HCT116 (cell line): ENCODE measurements at regions not wholly inside any gene's neighbourhood (a gene's known extent, or its start where the extent isn't known, plus 50 kb on each side); places are given as distances from the start of the nearest gene placed in this dataset.

ENCODE experiments used
- ATAC-seq: fragments of 200-7000 bp; cut with Tn5 transposase; 2 replicates; pipeline ENCODE4 v1.9.1; 2020; ENCODE audit warnings: mild to moderate bottlenecking, moderate library complexity
- BruUV-seq: library from RNA; stranded (reverse); fragments of 400-500 nt; replicated peaks from 2 replicates; lab custom pipeline; 2021; lab: Mats Ljungman, UMichigan
- CTCF ChIA-PET: fragments of 300-600 bp; sonication (Branson Sonifier 250); formaldehyde crosslinking; loops from one replicate; lab custom pipeline; 2021; ENCODE audit warnings: antibody characterized with exemption; lab: Charles Lee
- POLR2A ChIA-PET: fragments of 300-600, 350-600 bp; sonication (Branson Sonifier 250); formaldehyde crosslinking; loops from one replicate; lab custom pipeline; 2021; ENCODE audit warnings: antibody characterized with exemption; lab: Charles Lee
- RAD21 ChIA-PET, 2 experiments: fragments of 300-600 bp; sonication (Branson Sonifier 250); formaldehyde crosslinking; loops; one replicate each; lab custom pipeline; 2023; ENCODE audit warnings: low total read pairs in 2 of 2; ENCODE audit not compliant: uncharacterized antibody in 2 of 2, unreplicated experiment in 2 of 2, low non-redundant PET in 1 of 2; lab: Charles Lee
- DNase-seq: peaks from one replicate; pipeline ENCODE4 v3.0.0-alpha.2; 2010; ENCODE audit warnings: low read depth, low spot score
- H2AFZ ChIP-seq: fragments of 200-600 bp; shearing (Covaris generic), sonication (generic); 2 replicates; pipeline ENCODE4 v1.6.1; 2017; ENCODE audit warnings: low read depth, mixed run types, mixed read lengths, antibody characterized with exemption, low read length; ENCODE audit not compliant: poor library complexity, severe bottlenecking
- H3K27ac ChIP-seq: 2 replicates; pipeline ENCODE4 v1.5.1; 2012; ENCODE audit warnings: low read depth, low read length
- H3K27me3 ChIP-seq: fragments of 200-600 bp; sonication (generic); 2 replicates; pipeline ENCODE4 v1.6.1; 2016; ENCODE audit warnings: mixed run types, low read length, mixed read lengths; ENCODE audit not compliant: insufficient read depth
- H3K36me3 ChIP-seq, 2 experiments: fragments of 200-500 bp in 1 of 2; fragments of 200-600 bp in 1 of 2; sonication (Bioruptor generic) in 1 of 2; sonication (generic) in 1 of 2; 2 replicates each; pipeline versions ENCODE4 v1.5.1 to v1.6.1; 2014 to 2016; ENCODE audit warnings: low read length in 2 of 2, inconsistent platforms in 1 of 2, mixed read lengths in 1 of 2, mixed run types in 1 of 2; ENCODE audit not compliant: insufficient read depth in 2 of 2, control insufficient read depth in 1 of 2
- H3K4me1 ChIP-seq, 2 experiments: fragments of 200-600 bp in 1 of 2; sonication (generic) in 1 of 2; 2 replicates each; pipeline versions ENCODE4 v1.5.1 to v1.6.1; 2012 to 2017; ENCODE audit warnings: low read length in 2 of 2, inconsistent platforms in 1 of 2, mild to moderate bottlenecking in 1 of 2, mixed read lengths in 1 of 2, mixed run types in 1 of 2, moderate library complexity in 1 of 2; ENCODE audit not compliant: insufficient read depth in 2 of 2, control insufficient read depth in 1 of 2
- H3K4me2 ChIP-seq: fragments of 200-600 bp; sonication (generic); 2 replicates; pipeline ENCODE4 v1.6.1; 2017; ENCODE audit warnings: mixed run types, low read length, mixed read lengths
- H3K4me3 ChIP-seq, 2 experiments: fragments of 200-600 bp in 1 of 2; sonication (generic) in 1 of 2; replicated peaks in 1 of 2; 2 replicates each; pipeline ENCODE4 v1.5.1; 2011 to 2016; ENCODE audit warnings: low read length in 2 of 2, control low read depth in 1 of 2, low read depth in 1 of 2, mild to moderate bottlenecking in 1 of 2, mixed read lengths in 1 of 2, mixed run types in 1 of 2
- H3K79me2 ChIP-seq: fragments of 200-600 bp; sonication (generic); 2 replicates; pipeline ENCODE4 v1.6.1; 2017; ENCODE audit warnings: mild to moderate bottlenecking, mixed run types, low read length, moderate library complexity, mixed read lengths; ENCODE audit not compliant: insufficient read depth
- H3K9ac ChIP-seq: fragments of 200-600 bp; sonication (generic); 2 replicates; pipeline ENCODE4 v1.6.1; 2016; ENCODE audit warnings: low read length, mixed read lengths
- H3K9me2 ChIP-seq: fragments of 200-600 bp; sonication (generic), shearing (Covaris generic); 2 replicates; pipeline ENCODE4 v1.6.1; 2017; ENCODE audit warnings: mixed run types, mild to moderate bottlenecking, moderate library complexity; ENCODE audit not compliant: insufficient read depth
- H3K9me3 ChIP-seq, 2 experiments: fragments of 200-500 bp in 1 of 2; fragments of 200-600 bp in 1 of 2; sonication (Bioruptor generic) in 1 of 2; sonication (generic) in 1 of 2; 2 replicates each; pipeline ENCODE4 v1.6.1; 2014 to 2017; ENCODE audit warnings: low read length in 2 of 2, mixed read lengths in 2 of 2, inconsistent platforms in 1 of 2, low read depth in 1 of 2, mild to moderate bottlenecking in 1 of 2, mixed run types in 1 of 2, moderate library complexity in 1 of 2; ENCODE audit not compliant: control insufficient read depth in 1 of 2, insufficient read depth in 1 of 2
- H4K20me1 ChIP-seq: fragments of 200-600 bp; sonication (generic), shearing (Covaris generic); 2 replicates; pipeline ENCODE4 v1.6.1; 2017; ENCODE audit warnings: mixed run types, mild to moderate bottlenecking, moderate library complexity; ENCODE audit not compliant: insufficient read depth
- ATF3 ChIP-seq: IDR thresholded peaks from 2 replicates; pipeline ENCODE4 v1.6.1; 2012
- CBX3 ChIP-seq: IDR thresholded peaks from 2 replicates; pipeline ENCODE4 v1.6.1; 2012; ENCODE audit warnings: low read depth
- CEBPB ChIP-seq: IDR thresholded peaks from 2 replicates; pipeline ENCODE4 v1.6.1; 2012; ENCODE audit warnings: low read depth
- EGR1 ChIP-seq: IDR thresholded peaks from 2 replicates; pipeline ENCODE4 v1.6.1; 2012; ENCODE audit warnings: low read depth
- EZH2 ChIP-seq: fragments of 200-600 bp; sonication (generic); IDR thresholded peaks from 2 replicates; pipeline ENCODE4 v1.6.1; 2017; ENCODE audit warnings: antibody characterized with exemption, mixed run types
- EZH2phosphoT487 ChIP-seq: fragments of 200-600 bp; IDR thresholded peaks from 2 replicates; pipeline ENCODE4 v1.6.1; 2018; ENCODE audit warnings: antibody characterized with exemption, borderline replicate concordance
- MAX ChIP-seq: IDR thresholded peaks from 2 replicates; pipeline ENCODE4 v1.6.1; 2012
- POLR2AphosphoS5 ChIP-seq: IDR thresholded peaks from 2 replicates; pipeline ENCODE4 v1.6.1; 2011; ENCODE audit warnings: mild to moderate bottlenecking, low read depth, low read length, moderate library complexity
- RAD21 ChIP-seq: IDR thresholded peaks from 2 replicates; pipeline ENCODE4 v1.6.1; 2012; ENCODE audit warnings: low read depth, mild to moderate bottlenecking
- REST ChIP-seq: IDR thresholded peaks from 2 replicates; pipeline ENCODE4 v1.6.1; 2012; ENCODE audit warnings: low read depth
- SP1 ChIP-seq: IDR thresholded peaks from 2 replicates; pipeline ENCODE4 v1.6.1; 2012; ENCODE audit warnings: low read depth
- YY1 ChIP-seq: IDR thresholded peaks from 2 replicates; pipeline ENCODE4 v1.6.1; 2011; ENCODE audit warnings: low read length, low read depth, moderate library complexity, mild to moderate bottlenecking; ENCODE audit not compliant: insufficient replicate concordance; ENCODE audit errors: extremely low read depth
- ZFX ChIP-seq: fragments of 450-650 bp; IDR thresholded peaks from 2 replicates; pipeline ENCODE4 v1.6.1; 2017
- intact Hi-C: fragments of 100-400 bp; cut with micrococcal nuclease; formaldehyde crosslinking; loops from 2 replicates; pipeline ENCODE4 v1.10.0; 2022

GRCh38 chr2:88321449-88322248 lies 130.8 kb downstream of the FOXI3 start:
- CTCF ChIA-PET: no interaction called here
- Histone ChIP-seq H3K4me3 (no peak overlapping the region), H3K4me2 (no peak overlapping the region), H3K27ac (no peak overlapping the region), H3K79me2 (no peaks in the 10 kb centered on the region), H3K27me3 (peaks cover 11% of the 10 kb centered on the region; the same call in 1 of the 2 replicates)
- no TSS peak for BruUV-seq
- RAD21 ChIA-PET: no interaction called here
- TF ChIP-seq YY1 (no peak), CBX3 (no peak), EZH2 (no peak), MAX (no peak)
- TF ChIP-seq, all 23 proteins: peak for 0
- Histone ChIP-seq H3K4me1 (no peaks in the 10 kb centered on the region), H3K9me2 (no peaks in the 10 kb centered on the region), H2AFZ (no peak overlapping the region), H3K9ac (no peak overlapping the region), H4K20me1 (no peaks in the 10 kb centered on the region; the same call in 1 of the 2 replicates), H3K36me3 (no peaks in the 10 kb centered on the region), H3K9me3 (no peaks in the 10 kb centered on the region)
- intact Hi-C loops: no loop called here
- ATAC-seq: no peak
- no peak for DNase-seq
- POLR2A ChIA-PET: no interaction called here

- H2AFZ ChIP-seq: no peak overlapping the region
- H3K9ac ChIP-seq: no peak overlapping the region
- RAD21 ChIA-PET: no interaction called here
- POLR2A ChIA-PET: no interaction called here
- intact Hi-C loops: no loop called here
- CTCF ChIA-PET: no interaction called here
- DNase-seq (no peak), ATAC-seq (no peak)
- H3K36me3 ChIP-seq: no peaks in the 10 kb centered on the region
- H3K4me1 ChIP-seq: no peaks in the 10 kb centered on the region
- H3K79me2 ChIP-seq: no peaks in the 10 kb centered on the region
- H3K4me2 ChIP-seq: no peak overlapping the region
- no peak overlapping the region for H3K4me3 ChIP-seq
- H4K20me1 ChIP-seq: no peaks in the 10 kb centered on the region; the same call in 1 of the 2 replicates
- BruUV-seq: no TSS peak
- no peaks in the 10 kb centered on the region for H3K9me3 ChIP-seq
- peaks cover 7% of the 10 kb centered on the region; the same call in 1 of the 2 replicates for H3K27me3 ChIP-seq
- no peak overlapping the region for H3K27ac ChIP-seq
- no peaks in the 10 kb centered on the region for H3K9me2 ChIP-seq
- TF ChIP-seq ATF3 (no peak), POLR2AphosphoS5 (no peak), ZFX (no peak), CBX3 (no peak), RAD21 (no peak), MAX (no peak), SP1 (no peak), CEBPB (no peak), EGR1 (no peak), REST (no peak), EZH2phosphoT487 (no peak)
- TF ChIP-seq, all 23 proteins: peak for 0
Measured at GRCh38 chr2:88320076-88320773, 132.3 kb downstream of the FOXI3 start.
